KMS-11 (cell line): ENCODE measurements at regions not wholly inside any gene's neighbourhood (a gene's known extent, or its start where the extent isn't known, plus 50 kb on each side); places are given as distances from the start of the nearest gene placed in this dataset.

ENCODE experiments used
- H2AFZ ChIP-seq: fragments of 200-600 bp; sonication (generic); 2 replicates; pipeline ENCODE4 v1.6.1; 2016; ENCODE audit warnings: antibody characterized with exemption, mixed run types, low read depth
- H3K27ac ChIP-seq: fragments of 200-600 bp; sonication (generic); 2 replicates; pipeline ENCODE4 v1.6.1; 2016; ENCODE audit warnings: mild to moderate bottlenecking, mixed run types
- H3K27me3 ChIP-seq: fragments of 200-600 bp; sonication (generic); 2 replicates; pipeline ENCODE4 v1.6.1; 2017; ENCODE audit warnings: mild to moderate bottlenecking, low read depth, mixed run types, moderate library complexity; ENCODE audit not compliant: insufficient read depth
- H3K36me3 ChIP-seq: fragments of 200-600 bp; sonication (generic); 2 replicates; pipeline ENCODE4 v1.6.1; 2017; ENCODE audit warnings: mild to moderate bottlenecking, mixed run types; ENCODE audit not compliant: insufficient read depth
- H3K4me1 ChIP-seq: fragments of 200-600 bp; sonication (generic); 2 replicates; pipeline ENCODE4 v1.6.1; 2016; ENCODE audit warnings: mild to moderate bottlenecking, low read depth, mixed run types; ENCODE audit not compliant: poor library complexity, severe bottlenecking
- H3K4me2 ChIP-seq: fragments of 200-600 bp; sonication (generic); 2 replicates; pipeline ENCODE4 v1.7.0; 2016; ENCODE audit warnings: mild to moderate bottlenecking, mixed run types
- H3K4me3 ChIP-seq: fragments of 200-600 bp; sonication (generic); IDR thresholded peaks from 2 replicates; pipeline ENCODE4 v1.6.1; 2017; ENCODE audit warnings: low read depth, low read length, mixed read lengths; ENCODE audit not compliant: insufficient read depth
- H3K79me2 ChIP-seq: fragments of 200-600 bp; sonication (generic); 2 replicates; pipeline ENCODE4 v1.6.1; 2016; ENCODE audit warnings: low read depth, mixed run types; ENCODE audit not compliant: insufficient read depth
- H3K9ac ChIP-seq: fragments of 200-600 bp; sonication (generic); 2 replicates; pipeline ENCODE4 v1.6.1; 2016; ENCODE audit warnings: mild to moderate bottlenecking, mixed run types
- H4K20me1 ChIP-seq: fragments of 200-600 bp; sonication (generic); 2 replicates; pipeline ENCODE4 v1.6.1; 2016; ENCODE audit warnings: mild to moderate bottlenecking, mixed run types; ENCODE audit not compliant: insufficient read depth
- TF ChIP-seq, protein P1 (sequence below): fragments of 200-600 bp; sonication (generic); conservative IDR thresholded peaks from 2 replicates; pipeline ENCODE4 v1.6.1; 2017; ENCODE audit warnings: low read depth, mild to moderate bottlenecking, antibody characterized with exemption, low read length, moderate library complexity, mixed read lengths

- no peak overlapping the region for H3K9ac ChIP-seq
- no peaks in the 10 kb centered on the region for H3K79me2 ChIP-seq
- no peaks in the 10 kb centered on the region for H3K36me3 ChIP-seq
- no peaks in the 10 kb centered on the region for H3K4me1 ChIP-seq
- no peak overlapping the region for H3K4me2 ChIP-seq
- no peak overlapping the region for H2AFZ ChIP-seq
- TF ChIP-seq, protein P1, sequence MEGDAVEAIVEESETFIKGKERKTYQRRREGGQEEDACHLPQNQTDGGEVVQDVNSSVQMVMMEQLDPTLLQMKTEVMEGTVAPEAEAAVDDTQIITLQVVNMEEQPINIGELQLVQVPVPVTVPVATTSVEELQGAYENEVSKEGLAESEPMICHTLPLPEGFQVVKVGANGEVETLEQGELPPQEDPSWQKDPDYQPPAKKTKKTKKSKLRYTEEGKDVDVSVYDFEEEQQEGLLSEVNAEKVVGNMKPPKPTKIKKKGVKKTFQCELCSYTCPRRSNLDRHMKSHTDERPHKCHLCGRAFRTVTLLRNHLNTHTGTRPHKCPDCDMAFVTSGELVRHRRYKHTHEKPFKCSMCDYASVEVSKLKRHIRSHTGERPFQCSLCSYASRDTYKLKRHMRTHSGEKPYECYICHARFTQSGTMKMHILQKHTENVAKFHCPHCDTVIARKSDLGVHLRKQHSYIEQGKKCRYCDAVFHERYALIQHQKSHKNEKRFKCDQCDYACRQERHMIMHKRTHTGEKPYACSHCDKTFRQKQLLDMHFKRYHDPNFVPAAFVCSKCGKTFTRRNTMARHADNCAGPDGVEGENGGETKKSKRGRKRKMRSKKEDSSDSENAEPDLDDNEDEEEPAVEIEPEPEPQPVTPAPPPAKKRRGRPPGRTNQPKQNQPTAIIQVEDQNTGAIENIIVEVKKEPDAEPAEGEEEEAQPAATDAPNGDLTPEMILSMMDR = no peak
- H4K20me1 ChIP-seq = no peaks in the 10 kb centered on the region
- H3K4me3 ChIP-seq = no peak overlapping the region
- H3K27me3 ChIP-seq = no peaks in the 10 kb centered on the region
- no peak overlapping the region for H3K27ac ChIP-seq
Observed at GRCh38 chr20:4329232-4329631, 80.1 kb upstream of the ADRA1D start.

DNA sequence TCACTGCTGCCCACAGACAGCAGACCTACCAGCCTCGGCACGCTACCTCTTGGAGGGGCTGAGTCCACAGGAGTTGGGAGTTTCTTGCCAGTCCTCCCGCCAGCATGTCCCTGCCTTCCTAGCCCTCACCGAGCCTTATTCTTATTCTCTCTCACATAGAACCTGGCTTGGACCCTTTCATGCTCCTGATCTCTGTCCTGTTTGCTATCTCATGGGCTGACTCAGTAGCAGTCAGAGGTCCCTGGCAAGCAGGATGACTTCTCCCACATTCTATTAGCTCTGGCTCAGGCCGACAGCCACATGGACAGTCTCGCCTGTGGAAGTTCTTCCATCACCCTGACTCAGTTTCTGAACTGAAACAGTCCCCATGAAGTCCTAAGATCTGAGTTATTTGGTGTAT is 79.5 kb upstream of the ADRA1D start:
- Histone ChIP-seq H3K27ac (no peak overlapping the region), H3K4me1 (no peaks in the 10 kb centered on the region), H2AFZ (no peak overlapping the region), H3K9ac (no peak overlapping the region), H3K4me2 (no peak overlapping the region), H4K20me1 (no peaks in the 10 kb centered on the region), H3K36me3 (no peaks in the 10 kb centered on the region), H3K27me3 (no peaks in the 10 kb centered on the region), H3K79me2 (no peaks in the 10 kb centered on the region), H3K4me3 (no peak overlapping the region)
- TF ChIP-seq, protein P1 = no peak

DNA sequence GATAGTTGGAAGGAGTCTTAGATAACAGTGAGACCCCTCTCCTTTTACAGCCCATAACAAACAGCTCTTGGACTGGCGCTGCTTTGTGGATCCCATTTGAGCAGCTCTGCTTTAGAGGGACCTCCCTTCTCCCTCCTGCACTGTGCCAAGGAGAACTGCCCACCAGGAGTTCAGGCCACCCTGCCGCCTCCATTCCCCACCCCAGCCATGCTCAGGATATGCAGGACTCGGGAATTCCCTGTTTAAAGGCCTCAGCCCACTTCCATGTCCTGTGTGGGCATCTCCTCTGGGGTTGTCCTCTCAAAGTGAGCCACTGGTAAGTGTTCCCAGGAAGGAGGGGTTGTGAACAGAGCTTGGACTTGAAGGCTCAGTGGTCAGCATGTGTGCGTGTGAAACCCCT is 78.9 kb upstream of the ADRA1D start:
- no peaks in the 10 kb centered on the region for H3K27me3 ChIP-seq
- H3K4me2 ChIP-seq = no peak overlapping the region
- H3K4me1 ChIP-seq = no peaks in the 10 kb centered on the region
- H3K36me3 ChIP-seq = no peaks in the 10 kb centered on the region
- no peak overlapping the region for H3K4me3 ChIP-seq
- no peak overlapping the region for H3K9ac ChIP-seq
- H3K27ac ChIP-seq = no peak overlapping the region
- no peak overlapping the region for H2AFZ ChIP-seq
- H3K79me2 ChIP-seq = no peaks in the 10 kb centered on the region
- TF ChIP-seq, protein P1 = no peak
- no peaks in the 10 kb centered on the region for H4K20me1 ChIP-seq

DNA sequence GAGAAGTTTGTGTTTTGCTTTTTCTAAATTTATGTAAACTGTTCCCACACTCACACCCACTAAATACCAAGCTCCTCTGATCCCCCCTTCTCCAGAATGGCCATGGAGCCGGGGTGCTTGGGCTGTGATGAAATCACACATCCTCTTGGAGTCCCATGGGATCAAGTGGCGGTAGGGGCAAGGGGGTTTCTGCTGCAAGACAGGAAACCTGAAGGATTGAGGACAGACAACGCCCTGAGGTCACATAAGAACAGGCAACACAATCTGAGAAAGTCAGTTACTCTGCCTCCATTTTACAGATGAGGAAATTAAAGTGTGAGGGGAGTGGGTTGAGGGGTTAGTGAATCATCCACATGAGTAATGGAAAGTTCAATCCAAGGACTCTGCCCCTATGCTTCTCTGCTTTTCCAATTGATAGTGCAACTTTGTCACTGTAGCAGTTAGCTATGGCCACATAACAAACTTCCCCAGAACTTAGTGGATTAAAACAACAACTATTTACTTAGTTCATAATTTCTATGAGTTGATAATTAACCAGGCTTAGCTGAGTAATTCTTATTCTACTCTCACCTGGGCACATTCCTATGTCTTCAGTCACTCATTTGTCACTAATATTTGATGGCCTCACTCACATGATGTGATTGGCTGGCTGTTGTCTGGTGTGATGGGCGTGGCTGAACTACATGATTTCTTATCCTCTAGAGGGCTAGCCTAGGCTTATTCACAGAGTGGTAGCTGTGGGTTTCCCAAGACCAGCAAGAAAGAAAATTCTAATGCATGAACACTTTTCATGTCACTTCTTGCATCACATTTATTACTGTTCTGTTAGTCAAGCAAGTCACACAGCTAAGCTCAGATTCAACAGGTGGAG is 77.3 kb upstream of the ADRA1D start:
- no peaks in the 10 kb centered on the region for H3K79me2 ChIP-seq
- no peaks in the 10 kb centered on the region for H4K20me1 ChIP-seq
- no peak overlapping the region for H3K4me3 ChIP-seq
- H3K36me3 ChIP-seq = no peaks in the 10 kb centered on the region
- H2AFZ ChIP-seq = no peak overlapping the region
- no peak overlapping the region for H3K27ac ChIP-seq
- no peak overlapping the region for H3K4me2 ChIP-seq
- H3K4me1 ChIP-seq = no peaks in the 10 kb centered on the region
- no peaks in the 10 kb centered on the region for H3K27me3 ChIP-seq
- no peak overlapping the region for H3K9ac ChIP-seq
- TF ChIP-seq, protein P1 = no peak
